ENCODE measurements at regions not wholly inside any gene's neighbourhood (a gene's known extent, or its start where the extent isn't known, plus 50 kb on each side); places are given as distances from the start of the nearest gene placed in this dataset.

DNA sequence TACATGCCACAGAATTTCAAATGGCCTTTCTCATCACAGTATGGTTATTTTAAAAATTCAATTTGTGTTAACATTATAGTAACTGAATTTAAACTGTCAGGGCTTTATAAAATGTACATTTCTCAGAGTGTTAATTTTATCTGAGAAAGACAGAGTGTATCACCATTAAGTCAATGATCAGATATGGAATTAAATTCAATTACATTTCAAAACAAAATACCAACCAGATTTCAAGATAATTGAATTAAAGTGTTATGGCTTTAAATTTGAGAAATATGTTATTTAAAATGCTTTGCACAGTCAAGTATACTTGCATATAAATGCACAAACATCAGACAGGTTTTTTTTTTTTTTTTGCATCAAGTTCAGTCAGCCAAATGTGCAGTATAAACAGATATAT is 1574.4 kb downstream of the BRINP3 start:
- Histone ChIP-seq H3K27me3 (no peaks in the 10 kb centered on the region), H3K4me3 (no peak overlapping the region), H3K9me3 (no peaks in the 10 kb centered on the region), H3K36me3 (no peaks in the 10 kb centered on the region), H3K27ac (no peak overlapping the region), H3K4me1 (no peaks in the 10 kb centered on the region)
- DNase-seq, result no peak
- no peak for TF ChIP-seq POLR2A (IDR thresholded peaks at IDR 0.05)
- TF ChIP-seq, protein P1, sequence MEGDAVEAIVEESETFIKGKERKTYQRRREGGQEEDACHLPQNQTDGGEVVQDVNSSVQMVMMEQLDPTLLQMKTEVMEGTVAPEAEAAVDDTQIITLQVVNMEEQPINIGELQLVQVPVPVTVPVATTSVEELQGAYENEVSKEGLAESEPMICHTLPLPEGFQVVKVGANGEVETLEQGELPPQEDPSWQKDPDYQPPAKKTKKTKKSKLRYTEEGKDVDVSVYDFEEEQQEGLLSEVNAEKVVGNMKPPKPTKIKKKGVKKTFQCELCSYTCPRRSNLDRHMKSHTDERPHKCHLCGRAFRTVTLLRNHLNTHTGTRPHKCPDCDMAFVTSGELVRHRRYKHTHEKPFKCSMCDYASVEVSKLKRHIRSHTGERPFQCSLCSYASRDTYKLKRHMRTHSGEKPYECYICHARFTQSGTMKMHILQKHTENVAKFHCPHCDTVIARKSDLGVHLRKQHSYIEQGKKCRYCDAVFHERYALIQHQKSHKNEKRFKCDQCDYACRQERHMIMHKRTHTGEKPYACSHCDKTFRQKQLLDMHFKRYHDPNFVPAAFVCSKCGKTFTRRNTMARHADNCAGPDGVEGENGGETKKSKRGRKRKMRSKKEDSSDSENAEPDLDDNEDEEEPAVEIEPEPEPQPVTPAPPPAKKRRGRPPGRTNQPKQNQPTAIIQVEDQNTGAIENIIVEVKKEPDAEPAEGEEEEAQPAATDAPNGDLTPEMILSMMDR (IDR thresholded peaks at IDR 0.05), result no peak
- intact Hi-C loops (cut with DNase I), result no loop called here

DNA sequence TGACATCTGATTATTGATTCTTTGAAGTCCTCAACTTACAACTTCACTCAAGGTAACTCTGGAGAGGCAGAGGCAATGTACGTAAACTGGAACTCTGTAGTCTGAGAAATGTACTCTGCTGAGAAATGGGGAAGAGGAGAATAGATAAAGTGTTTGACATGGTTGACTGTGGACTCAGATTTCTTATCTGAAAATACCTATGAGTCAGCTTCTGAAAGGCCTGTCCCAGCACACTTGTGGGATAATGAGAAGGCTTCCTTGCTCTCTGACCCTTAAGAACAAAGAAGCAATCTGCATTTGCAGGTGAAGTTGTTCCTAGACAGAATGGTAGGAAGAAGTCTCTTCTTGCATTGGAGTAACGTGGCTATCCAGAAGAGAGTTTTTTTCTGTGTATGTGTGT is 1573.5 kb downstream of the BRINP3 start:
- Histone ChIP-seq H3K36me3 (no peaks in the 10 kb centered on the region), H3K4me1 (no peaks in the 10 kb centered on the region), H3K4me3 (no peak overlapping the region), H3K27me3 (no peaks in the 10 kb centered on the region), H3K27ac (no peak overlapping the region), H3K9me3 (no peaks in the 10 kb centered on the region)
- intact Hi-C loops (cut with DNase I), result no loop called here
- WGBS, 2 donors, result 43 to 52% methylated on average over 2 of the region's 2 CpGs
- no peak for TF ChIP-seq POLR2A (IDR thresholded peaks at IDR 0.05)
- TF ChIP-seq, protein P1 (IDR thresholded peaks at IDR 0.05), result no peak
- DNase-seq, result no peak

DNA sequence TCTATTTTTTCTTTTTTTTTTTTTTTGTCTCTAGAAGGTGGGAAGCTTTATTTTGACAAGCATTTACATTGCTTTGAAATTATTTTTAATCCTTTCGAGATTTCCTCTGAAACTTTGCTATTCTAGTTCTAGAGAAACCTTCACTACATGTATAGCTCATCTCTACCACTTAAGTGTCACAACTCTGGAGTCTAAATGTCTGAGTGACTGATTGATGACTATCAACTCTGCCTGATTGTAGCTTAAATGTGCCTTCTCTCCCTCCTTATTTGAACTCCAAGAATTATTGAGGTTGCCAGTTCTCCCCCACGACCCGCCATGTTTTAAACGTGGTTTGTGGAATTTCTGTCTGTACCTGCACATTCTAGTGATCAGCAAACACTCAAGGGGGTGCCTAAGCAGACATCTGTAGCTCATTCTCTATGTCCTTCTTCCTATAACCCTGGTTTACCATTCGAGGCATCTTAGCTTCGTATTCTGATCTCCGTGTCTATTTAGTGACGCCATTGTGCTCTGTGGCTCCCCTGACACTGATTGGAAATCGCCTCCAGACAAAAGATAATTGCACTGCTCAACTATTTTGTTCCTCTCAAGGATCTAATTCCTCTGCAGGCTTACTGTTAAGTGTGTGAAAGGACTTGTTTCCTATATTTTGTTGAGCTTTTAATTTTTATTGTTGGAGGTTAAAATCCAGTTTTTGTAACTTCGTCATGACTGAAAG is 1570.6 kb downstream of the BRINP3 start:
- H3K4me1 ChIP-seq, result no peaks in the 10 kb centered on the region
- no peak overlapping the region for H3K4me3 ChIP-seq
- no peaks in the 10 kb centered on the region for H3K9me3 ChIP-seq
- H3K27me3 ChIP-seq, result no peaks in the 10 kb centered on the region
- intact Hi-C loops (cut with DNase I), result no loop called here
- no peaks in the 10 kb centered on the region for H3K36me3 ChIP-seq
- H3K27ac ChIP-seq, result no peak overlapping the region
- DNase-seq, result no peak
- WGBS, 2 donors, result 79 to 80% methylated on average over 10 of the region's 10 CpGs
- TF ChIP-seq POLR2A (IDR thresholded peaks at IDR 0.05), result no peak
- TF ChIP-seq, protein P1 (IDR thresholded peaks at IDR 0.05), result no peak

DNA sequence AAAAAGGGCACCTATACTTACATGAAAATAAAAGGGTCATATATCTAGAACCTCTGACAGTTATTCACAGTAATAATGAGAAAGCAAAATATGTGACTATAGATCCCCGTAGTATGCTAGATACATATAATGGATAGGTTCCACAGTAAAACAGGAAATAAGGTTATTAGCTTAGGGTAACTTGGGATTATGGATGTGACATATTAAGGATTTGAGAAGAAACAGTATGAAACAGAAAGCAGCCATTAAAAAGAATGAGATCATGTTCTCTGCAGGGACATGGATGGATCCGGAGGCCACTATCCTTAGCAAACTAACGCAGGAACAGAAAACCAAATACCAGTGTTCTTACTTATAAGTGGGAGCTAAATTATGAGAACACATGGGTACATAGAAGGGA is 1547.3 kb downstream of the BRINP3 start:
- intact Hi-C loops (cut with DNase I), result no loop called here
- H3K36me3 ChIP-seq, result no peaks in the 10 kb centered on the region
- H3K9me3 ChIP-seq, result no peaks in the 10 kb centered on the region
- 69 to 83% methylated on average over 3 of the region's 3 CpGs for WGBS, 2 donors
- no peak overlapping the region for H3K27ac ChIP-seq
- H3K4me3 ChIP-seq, result no peak overlapping the region
- DNase-seq, result no peak
- no peaks in the 10 kb centered on the region for H3K27me3 ChIP-seq
- TF ChIP-seq POLR2A (IDR thresholded peaks at IDR 0.05), result no peak
- TF ChIP-seq, protein P1 (IDR thresholded peaks at IDR 0.05), result no peak
- H3K4me1 ChIP-seq, result no peaks in the 10 kb centered on the region

DNA sequence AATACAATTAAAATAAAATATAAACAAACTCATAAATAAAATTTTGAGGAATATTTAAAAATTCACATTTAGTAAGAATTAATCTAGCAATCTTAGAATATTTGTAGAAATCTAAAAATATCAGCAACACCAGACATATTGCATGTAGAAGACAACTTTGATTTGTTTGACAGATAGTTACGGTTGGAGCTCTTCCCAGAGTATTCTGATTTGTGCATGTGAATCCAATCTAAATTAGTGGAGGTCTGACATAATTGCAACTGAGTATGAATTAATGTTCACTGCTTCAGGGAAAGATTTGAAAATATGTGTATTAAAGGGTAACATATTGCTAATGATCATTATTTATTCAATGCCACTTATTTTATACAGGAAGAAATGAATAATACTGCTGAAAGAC is 1546.2 kb downstream of the BRINP3 start:
- intact Hi-C loops (cut with DNase I), result no loop called here
- no peaks in the 10 kb centered on the region for H3K4me1 ChIP-seq
- 67 to 78% methylated on average over 1 of the region's 1 CpG for WGBS, 2 donors
- H3K27ac ChIP-seq, result no peak overlapping the region
- H3K36me3 ChIP-seq, result no peaks in the 10 kb centered on the region
- TF ChIP-seq, protein P1 (IDR thresholded peaks at IDR 0.05), result no peak
- TF ChIP-seq POLR2A (IDR thresholded peaks at IDR 0.05), result no peak
- DNase-seq, result no peak
- H3K4me3 ChIP-seq, result no peak overlapping the region
- H3K9me3 ChIP-seq, result no peaks in the 10 kb centered on the region
- no peaks in the 10 kb centered on the region for H3K27me3 ChIP-seq

Measured in esophagus squamous epithelium (tissue), 5 donors.